Ishikawa (cell line): ENCODE measurements at regions not wholly inside any gene's neighbourhood (a gene's known extent, or its start where the extent isn't known, plus 50 kb on each side); places are given as distances from the start of the nearest gene placed in this dataset.

Experiments used
- CREB1 ChIP-seq: IDR thresholded peaks from 2 replicates; pipeline ENCODE4 v1.6.1; 2012; ENCODE audit warnings: low read depth
- EP300 ChIP-seq: IDR thresholded peaks from 2 replicates; pipeline ENCODE4 v1.6.1; 2012; ENCODE audit warnings: borderline replicate concordance
- NFIC ChIP-seq: IDR thresholded peaks from 2 replicates; pipeline ENCODE4 v1.6.1; 2012
- RAD21 ChIP-seq: IDR thresholded peaks from 2 replicates; pipeline ENCODE4 v1.6.1; 2012; ENCODE audit warnings: low read depth
- TAF1 ChIP-seq: IDR thresholded peaks from 2 replicates; pipeline ENCODE4 v1.6.1; 2012; ENCODE audit warnings: low read depth, mild to moderate bottlenecking
- TEAD4 ChIP-seq: IDR thresholded peaks from 2 replicates; pipeline ENCODE4 v1.6.1; 2012
- YY1 ChIP-seq: IDR thresholded peaks from 2 replicates; pipeline ENCODE4 v1.6.1; 2012; ENCODE audit warnings: low read depth
- ZBTB7A ChIP-seq: IDR thresholded peaks from 2 replicates; pipeline ENCODE4 v1.6.1; 2012; ENCODE audit warnings: low read depth
- TF ChIP-seq, protein P1 (sequence below): IDR thresholded peaks from 2 replicates; pipeline ENCODE4 v1.6.1; 2012
- TF ChIP-seq, protein P2 (sequence below): IDR thresholded peaks from 2 replicates; pipeline ENCODE4 v1.6.1; 2012
- TF ChIP-seq, protein P3 (sequence below): IDR thresholded peaks from 2 replicates; pipeline ENCODE4 v1.6.1; 2012; ENCODE audit warnings: low read depth, mild to moderate bottlenecking

DNA sequence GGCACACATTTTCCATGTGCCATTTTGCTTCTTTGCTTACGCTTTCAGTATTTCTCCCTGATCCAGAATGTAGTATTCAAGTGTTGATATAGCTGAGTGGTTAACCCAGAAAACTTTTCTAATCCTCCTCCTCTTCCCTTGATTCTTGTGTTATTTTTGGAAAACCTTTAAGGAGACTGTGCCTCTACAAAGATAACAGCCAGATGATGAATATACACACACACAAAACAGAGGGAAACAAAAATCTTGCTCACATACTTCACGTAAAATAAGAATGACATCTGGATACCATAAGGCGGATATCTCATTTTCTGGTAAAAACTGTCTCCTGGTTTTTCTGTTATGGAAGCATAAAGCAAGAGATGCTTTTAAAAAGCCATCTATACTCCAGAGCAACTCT lies 295.8 kb upstream of the THBS1 start:
- TF ChIP-seq RAD21 = no peak
- TF ChIP-seq, protein P1, sequence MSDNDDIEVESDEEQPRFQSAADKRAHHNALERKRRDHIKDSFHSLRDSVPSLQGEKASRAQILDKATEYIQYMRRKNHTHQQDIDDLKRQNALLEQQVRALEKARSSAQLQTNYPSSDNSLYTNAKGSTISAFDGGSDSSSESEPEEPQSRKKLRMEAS = no peak
- TF ChIP-seq, protein P2, sequence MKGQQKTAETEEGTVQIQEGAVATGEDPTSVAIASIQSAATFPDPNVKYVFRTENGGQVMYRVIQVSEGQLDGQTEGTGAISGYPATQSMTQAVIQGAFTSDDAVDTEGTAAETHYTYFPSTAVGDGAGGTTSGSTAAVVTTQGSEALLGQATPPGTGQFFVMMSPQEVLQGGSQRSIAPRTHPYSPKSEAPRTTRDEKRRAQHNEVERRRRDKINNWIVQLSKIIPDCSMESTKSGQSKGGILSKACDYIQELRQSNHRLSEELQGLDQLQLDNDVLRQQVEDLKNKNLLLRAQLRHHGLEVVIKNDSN = no peak
- TF ChIP-seq EP300 = no peak
- no peak for TF ChIP-seq TAF1
- no peak for TF ChIP-seq ZBTB7A
- TF ChIP-seq CREB1 = no peak
- TF ChIP-seq, protein P3, sequence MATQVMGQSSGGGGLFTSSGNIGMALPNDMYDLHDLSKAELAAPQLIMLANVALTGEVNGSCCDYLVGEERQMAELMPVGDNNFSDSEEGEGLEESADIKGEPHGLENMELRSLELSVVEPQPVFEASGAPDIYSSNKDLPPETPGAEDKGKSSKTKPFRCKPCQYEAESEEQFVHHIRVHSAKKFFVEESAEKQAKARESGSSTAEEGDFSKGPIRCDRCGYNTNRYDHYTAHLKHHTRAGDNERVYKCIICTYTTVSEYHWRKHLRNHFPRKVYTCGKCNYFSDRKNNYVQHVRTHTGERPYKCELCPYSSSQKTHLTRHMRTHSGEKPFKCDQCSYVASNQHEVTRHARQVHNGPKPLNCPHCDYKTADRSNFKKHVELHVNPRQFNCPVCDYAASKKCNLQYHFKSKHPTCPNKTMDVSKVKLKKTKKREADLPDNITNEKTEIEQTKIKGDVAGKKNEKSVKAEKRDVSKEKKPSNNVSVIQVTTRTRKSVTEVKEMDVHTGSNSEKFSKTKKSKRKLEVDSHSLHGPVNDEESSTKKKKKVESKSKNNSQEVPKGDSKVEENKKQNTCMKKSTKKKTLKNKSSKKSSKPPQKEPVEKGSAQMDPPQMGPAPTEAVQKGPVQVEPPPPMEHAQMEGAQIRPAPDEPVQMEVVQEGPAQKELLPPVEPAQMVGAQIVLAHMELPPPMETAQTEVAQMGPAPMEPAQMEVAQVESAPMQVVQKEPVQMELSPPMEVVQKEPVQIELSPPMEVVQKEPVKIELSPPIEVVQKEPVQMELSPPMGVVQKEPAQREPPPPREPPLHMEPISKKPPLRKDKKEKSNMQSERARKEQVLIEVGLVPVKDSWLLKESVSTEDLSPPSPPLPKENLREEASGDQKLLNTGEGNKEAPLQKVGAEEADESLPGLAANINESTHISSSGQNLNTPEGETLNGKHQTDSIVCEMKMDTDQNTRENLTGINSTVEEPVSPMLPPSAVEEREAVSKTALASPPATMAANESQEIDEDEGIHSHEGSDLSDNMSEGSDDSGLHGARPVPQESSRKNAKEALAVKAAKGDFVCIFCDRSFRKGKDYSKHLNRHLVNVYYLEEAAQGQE = no peak
- no peak for TF ChIP-seq YY1
- no peak for TF ChIP-seq TEAD4
- TF ChIP-seq NFIC = no peak
